ENCODE measurements at regions not wholly inside any gene's neighbourhood (a gene's known extent, or its start where the extent isn't known, plus 50 kb on each side); places are given as distances from the start of the nearest gene placed in this dataset.

DNA sequence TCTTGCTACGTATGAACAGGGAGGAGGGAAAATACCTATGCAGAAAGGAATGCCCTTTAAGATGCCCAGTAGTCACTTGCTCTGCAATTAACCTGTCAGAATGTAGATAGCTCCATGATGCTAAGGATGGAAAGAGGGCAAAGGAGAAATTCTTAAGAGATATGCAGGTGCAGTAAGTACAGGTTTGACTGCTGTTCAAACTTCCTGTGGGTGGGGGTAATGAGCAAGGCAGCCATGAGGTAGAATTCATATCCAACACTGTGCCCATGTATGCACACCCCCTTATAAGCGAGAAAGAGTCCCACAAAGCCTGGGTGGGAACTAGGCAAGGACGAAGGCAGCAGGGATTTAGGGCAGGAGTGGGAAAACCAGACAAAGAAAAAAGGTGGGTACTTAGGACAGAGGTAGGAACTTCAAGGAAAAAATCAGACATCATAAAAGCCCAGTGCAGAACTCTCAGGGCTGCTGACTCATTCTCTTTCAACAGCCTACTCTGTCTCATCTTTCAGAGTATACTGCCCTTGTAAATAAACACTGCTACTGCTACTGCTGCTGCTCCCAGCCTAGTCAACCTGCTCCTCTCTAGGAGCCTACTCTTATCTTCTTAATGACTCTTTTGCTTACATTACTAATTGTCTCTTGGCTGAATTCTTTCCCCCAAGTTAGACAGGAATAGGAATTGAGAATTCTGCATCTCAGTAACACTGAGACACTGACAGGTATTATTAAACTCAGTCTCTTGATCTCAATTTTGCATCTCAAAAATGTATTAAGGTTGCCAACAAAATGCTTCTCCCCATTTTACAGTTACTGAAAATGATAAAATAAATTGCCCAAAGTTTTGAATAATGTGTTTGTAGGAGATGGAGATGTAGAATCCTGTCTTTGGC lies 189.0 kb downstream of the PTH2R start (continued):
- TF ChIP-seq EGR1 (IDR thresholded peaks at IDR 0.05; ENCODE audit: borderline replicate concordance, low read depth, low read length) (no peak), SIN3A (conservative IDR thresholded peaks at IDR 0.05 in 1 of 2, IDR thresholded peaks at IDR 0.05 in 1 of 2; ENCODE audit: low read depth in 1 of 2, low read length in 2 of 2) (no peak), POLR2AphosphoS5 (IDR thresholded peaks at IDR 0.05; ENCODE audit: low read depth, low read length) (no peak), JUN (IDR thresholded peaks at IDR 0.05; ENCODE audit: low read depth, low read length) (no peak), HDAC6 (IDR thresholded peaks at IDR 0.05; ENCODE audit: low read depth, low read length) (no peak), EP300 (IDR thresholded peaks at IDR 0.05; ENCODE audit: borderline replicate concordance in 1 of 2, low read depth in 2 of 2, low read length in 2 of 2) (no peak), BCL11A (IDR thresholded peaks at IDR 0.05; ENCODE audit: low read depth in 2 of 2, low read length in 2 of 2) (no peak), TAF1 (IDR thresholded peaks at IDR 0.05; ENCODE audit: low read depth, low read length) (no peak), RBBP5 (IDR thresholded peaks at IDR 0.05; ENCODE audit: borderline replicate concordance, low read depth, low read length) (no peak)
